Thymus (tissue), 11 donors: ENCODE measurements at regions not wholly inside any gene's neighbourhood (a gene's known extent, or its start where the extent isn't known, plus 50 kb on each side); places are given as distances from the start of the nearest gene placed in this dataset.

Experiments used
- DNase-seq, 9 donors: peaks; one replicate each; pipeline ENCODE4 v3.0.0-alpha.2; 2013; ENCODE audit warnings: low spot score in 9 of 9, low read depth in 6 of 9, missing footprints in 1 of 9
- H3K27ac ChIP-seq, 2 donors: one replicate each; pipeline ENCODE4 v1.5.1; 2013; ENCODE audit warnings: control low read depth in 1 of 2, low read depth in 1 of 2, low read length in 1 of 2, mild to moderate bottlenecking in 1 of 2, moderate library complexity in 1 of 2
- H3K27me3 ChIP-seq, 2 donors: one replicate each; pipeline ENCODE4 v1.5.1; 2013; ENCODE audit warnings: low read length in 1 of 2; ENCODE audit not compliant: control insufficient read depth in 2 of 2, insufficient read depth in 1 of 2
- H3K36me3 ChIP-seq, 2 donors: one replicate each; pipeline ENCODE4 v1.5.1; 2013; ENCODE audit warnings: low read length in 1 of 2, mild to moderate bottlenecking in 1 of 2, moderate library complexity in 1 of 2; ENCODE audit not compliant: control insufficient read depth in 2 of 2, insufficient read depth in 2 of 2
- H3K4me1 ChIP-seq, 2 donors: one replicate each; pipeline ENCODE4 v1.5.1; 2013; ENCODE audit warnings: low read length in 2 of 2; ENCODE audit not compliant: control insufficient read depth in 2 of 2, insufficient read depth in 2 of 2
- H3K4me3 ChIP-seq, 2 donors: one replicate each; pipeline ENCODE4 v1.5.1; 2013; ENCODE audit warnings: low read length in 2 of 2, control low read depth in 1 of 2, mild to moderate bottlenecking in 1 of 2
- H3K9me3 ChIP-seq, 2 donors: one replicate each; pipeline ENCODE4 v1.5.1; 2013; ENCODE audit warnings: low read length in 1 of 2, mild to moderate bottlenecking in 1 of 2; ENCODE audit not compliant: control insufficient read depth in 2 of 2, insufficient read depth in 1 of 2
- WGBS: extraction: QIAGEN DNeasy Blood & Tissue Kit; methylation state at CpG from one replicate; pipeline ENCODE4 v1.1.7; 2013; 5-methylcytosine and 5-hydroxymethylcytosine counted together
- donor health status: healthy.

- H3K4me3 ChIP-seq = no peak overlapping the region
- no peak for DNase-seq
- no peaks in the 10 kb centered on the region for H3K4me1 ChIP-seq
- WGBS = 80% methylated on average over 4 of the region's 4 CpGs
- H3K27ac ChIP-seq = no peak overlapping the region
- H3K27me3 ChIP-seq = no peaks in the 10 kb centered on the region
- H3K36me3 ChIP-seq = no peaks in the 10 kb centered on the region
- no peaks in the 10 kb centered on the region for H3K9me3 ChIP-seq
Measured at GRCh38 chr13:78382491-78382890, 220.9 kb downstream of the POU4F1 start.

GRCh38 chr13:78376822-78377221, 226.5 kb downstream of the POU4F1 start:
- Histone ChIP-seq H3K4me3 (no peak overlapping the region), H3K9me3 (no peaks in the 10 kb centered on the region), H3K27me3 (no peaks in the 10 kb centered on the region), H3K36me3 (no peaks in the 10 kb centered on the region), H3K27ac (no peak overlapping the region), H3K4me1 (no peaks in the 10 kb centered on the region)
- 86% methylated on average over 4 of the region's 4 CpGs for WGBS
- DNase-seq = no peak

DNA sequence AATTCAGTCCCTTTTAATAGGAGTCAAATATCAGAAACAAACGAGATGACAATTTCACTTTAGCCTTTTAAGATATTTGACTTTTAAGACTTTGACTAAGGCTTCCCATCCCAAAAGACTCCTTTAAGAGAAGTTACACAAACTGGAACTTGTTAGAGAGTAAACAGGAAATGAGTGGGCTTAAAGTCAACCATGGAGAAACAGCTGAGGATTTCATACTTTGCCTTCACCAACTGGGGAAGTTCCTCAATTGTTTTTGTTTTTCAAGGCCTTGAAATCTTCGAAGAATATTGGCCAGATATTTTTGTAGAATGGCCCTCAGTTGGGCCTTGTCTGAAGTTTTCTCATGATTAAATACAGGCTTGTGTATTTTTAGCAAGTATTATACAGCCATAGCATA, 227.3 kb downstream of the POU4F1 start:
- Histone ChIP-seq H3K27me3 (no peaks in the 10 kb centered on the region), H3K4me1 (no peaks in the 10 kb centered on the region), H3K4me3 (no peak overlapping the region), H3K27ac (no peak overlapping the region), H3K9me3 (no peaks in the 10 kb centered on the region), H3K36me3 (no peaks in the 10 kb centered on the region)
- no peak for DNase-seq
- WGBS = 64% methylated on average over 2 of the region's 2 CpGs

GRCh38 chr13:78372581-78372980, 230.8 kb downstream of the POU4F1 start:
- no peak for DNase-seq
- H3K4me1 ChIP-seq = no peaks in the 10 kb centered on the region
- no peaks in the 10 kb centered on the region for H3K9me3 ChIP-seq
- H3K4me3 ChIP-seq = no peak overlapping the region
- H3K36me3 ChIP-seq = no peaks in the 10 kb centered on the region
- no peak overlapping the region for H3K27ac ChIP-seq
- 87% methylated on average over 3 of the region's 3 CpGs for WGBS
- no peaks in the 10 kb centered on the region for H3K27me3 ChIP-seq

DNA sequence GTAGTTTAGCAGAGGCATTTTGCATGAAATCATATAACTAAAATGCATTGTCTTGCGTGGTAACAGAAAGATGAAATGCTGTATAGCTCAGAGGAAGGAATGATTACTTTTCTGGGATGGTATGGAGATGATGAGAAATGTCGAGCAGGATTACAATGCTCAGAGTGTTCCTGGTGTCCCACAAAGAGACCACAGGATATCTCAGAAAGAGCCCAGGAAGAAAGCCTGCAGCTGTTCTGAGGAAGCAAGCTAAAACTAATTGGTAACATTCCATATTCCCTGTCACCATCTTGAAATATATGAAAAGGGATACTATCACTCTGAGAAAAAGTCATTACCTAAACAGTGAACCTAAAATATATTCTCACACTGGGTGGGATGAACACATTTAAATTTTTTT, 233.1 kb downstream of the POU4F1 start:
- Histone ChIP-seq H3K9me3 (no peaks in the 10 kb centered on the region), H3K27me3 (no peaks in the 10 kb centered on the region), H3K27ac (no peak overlapping the region), H3K4me1 (no peaks in the 10 kb centered on the region), H3K36me3 (no peaks in the 10 kb centered on the region), H3K4me3 (no peak overlapping the region)
- DNase-seq = no peak
- 87% methylated on average over 2 of the region's 2 CpGs for WGBS

GRCh38 chr13:78364711-78365110, 238.6 kb downstream of the POU4F1 start:
- no peak for DNase-seq
- Histone ChIP-seq H3K27me3 (no peaks in the 10 kb centered on the region), H3K4me3 (no peak overlapping the region), H3K27ac (no peak overlapping the region), H3K36me3 (no peaks in the 10 kb centered on the region), H3K9me3 (no peaks in the 10 kb centered on the region), H3K4me1 (no peaks in the 10 kb centered on the region)
- WGBS = 74% methylated on average over 5 of the region's 5 CpGs

DNA sequence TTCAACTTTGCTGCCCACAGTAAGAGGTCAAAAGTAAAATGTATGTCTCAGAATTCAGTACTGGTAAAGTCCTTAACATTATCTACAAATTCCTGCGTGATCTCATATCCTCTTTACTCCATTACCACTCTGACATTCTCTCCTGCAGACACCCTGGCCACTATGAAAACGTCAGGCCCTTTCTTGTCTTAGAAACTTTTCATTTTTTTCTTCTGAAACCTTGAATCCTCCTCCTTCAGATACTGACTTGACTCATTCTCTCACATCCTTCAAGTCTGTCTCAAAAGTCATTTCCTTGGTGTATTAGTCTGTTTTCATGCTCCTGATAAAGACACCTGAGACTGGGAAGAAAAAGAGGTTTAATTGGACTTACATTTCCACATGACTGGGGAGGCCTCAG, 262.3 kb downstream of the POU4F1 start:
- no peak overlapping the region for H3K4me3 ChIP-seq
- DNase-seq = no peak
- 66% methylated on average over 2 of the region's 2 CpGs for WGBS

DNA sequence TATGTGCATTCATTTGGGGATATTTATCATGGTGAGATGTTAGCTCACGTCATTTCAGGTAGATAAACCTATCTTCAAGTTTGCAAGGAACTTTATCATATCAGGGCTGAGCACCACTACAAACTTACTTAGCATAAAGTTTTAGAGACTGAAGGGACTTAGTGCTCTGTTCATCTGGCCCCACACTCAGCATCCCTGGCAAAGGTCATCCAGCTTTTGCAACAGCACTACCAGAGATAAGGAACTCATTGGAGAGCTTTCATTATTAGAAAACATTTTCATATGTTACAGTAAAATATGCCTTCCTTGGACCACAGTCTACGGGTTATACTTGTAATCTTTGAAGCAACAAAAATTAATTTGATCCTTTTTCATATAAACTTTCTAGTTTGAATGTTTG, 263.4 kb downstream of the POU4F1 start:
- DNase-seq = no peak
- H3K27ac ChIP-seq = no peak overlapping the region
- H3K9me3 ChIP-seq = no peaks in the 10 kb centered on the region
- WGBS = 88% methylated on average over 2 of the region's 2 CpGs
- no peak overlapping the region for H3K4me3 ChIP-seq
- no peaks in the 10 kb centered on the region for H3K36me3 ChIP-seq
- no peaks in the 10 kb centered on the region for H3K4me1 ChIP-seq
- no peaks in the 10 kb centered on the region for H3K27me3 ChIP-seq

More for the DNA sequence above, 262.3 kb downstream of the POU4F1 start:
- Histone ChIP-seq H3K36me3 (no peaks in the 10 kb centered on the region), H3K9me3 (no peaks in the 10 kb centered on the region), H3K27ac (no peak overlapping the region), H3K27me3 (no peaks in the 10 kb centered on the region), H3K4me1 (no peaks in the 10 kb centered on the region)

DNA sequence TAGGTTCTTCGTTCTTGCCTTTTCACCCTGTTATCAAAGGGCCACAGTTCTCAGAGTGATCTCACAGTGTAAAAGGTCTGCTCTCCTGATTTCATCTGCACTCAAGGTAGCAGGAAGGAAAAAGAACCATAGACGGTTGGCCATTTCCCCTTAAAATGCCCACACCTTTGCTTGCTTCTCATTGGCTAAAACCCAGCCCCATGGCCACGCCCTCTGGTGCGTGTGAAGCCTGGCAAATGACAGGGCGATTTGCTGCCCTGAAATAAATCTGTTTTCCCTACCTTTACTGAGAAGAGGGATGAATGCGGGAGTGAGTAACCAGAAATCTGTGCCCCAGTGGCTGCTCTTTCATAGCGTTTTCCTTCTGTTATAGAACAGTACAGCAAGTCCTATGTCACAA, 269.3 kb downstream of the POU4F1 start:
- Histone ChIP-seq H3K36me3 (no peaks in the 10 kb centered on the region), H3K4me3 (no peak overlapping the region), H3K27ac (no peak overlapping the region), H3K9me3 (no peaks in the 10 kb centered on the region), H3K27me3 (no peaks in the 10 kb centered on the region), H3K4me1 (no peaks in the 10 kb centered on the region)
- no peak for DNase-seq
- 77% methylated on average over 7 of the region's 7 CpGs for WGBS

DNA sequence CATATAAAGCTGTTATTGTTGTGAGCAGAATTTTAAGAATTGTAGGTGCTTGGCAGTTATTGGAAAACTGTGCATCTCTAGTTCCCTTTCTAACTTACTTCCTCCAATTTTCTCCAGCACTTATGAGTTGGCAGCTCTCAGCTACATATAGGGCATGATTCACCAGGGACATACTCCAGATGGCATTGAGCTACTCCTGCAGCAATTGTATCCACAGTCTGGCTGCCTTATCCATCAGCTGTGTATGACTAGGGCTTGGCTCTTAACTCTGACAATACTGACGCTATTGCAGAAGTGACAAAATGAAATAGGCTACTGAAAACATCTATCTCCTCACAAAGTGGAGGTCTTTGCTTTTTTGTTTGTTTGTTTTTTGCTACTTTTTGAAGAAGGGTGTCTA, 276.7 kb downstream of the POU4F1 start:
- no peak for DNase-seq
- Histone ChIP-seq H3K9me3 (no peaks in the 10 kb centered on the region), H3K4me1 (no peaks in the 10 kb centered on the region), H3K4me3 (no peak overlapping the region), H3K36me3 (no peaks in the 10 kb centered on the region), H3K27ac (no peak overlapping the region), H3K27me3 (no peaks in the 10 kb centered on the region)
- 75% methylated on average over 1 of the region's 1 CpG for WGBS
